Fibroblast of villous mesenchyme (primary cell): ENCODE measurements at regions not wholly inside any gene's neighbourhood (a gene's known extent, or its start where the extent isn't known, plus 50 kb on each side); places are given as distances from the start of the nearest gene placed in this dataset.

Experiments used
- DNase-seq: peaks from one replicate; pipeline ENCODE4 v3.0.0-alpha.2; 2010; ENCODE audit warnings: low read depth
- H3K4me3 ChIP-seq: 2 replicates; pipeline ENCODE4 v1.5.1; 2011; ENCODE audit warnings: low read depth, mild to moderate bottlenecking, low read length
- CTCF ChIP-seq: IDR thresholded peaks from 2 replicates; pipeline ENCODE4 v1.5.1; 2012; ENCODE audit warnings: low read depth, mild to moderate bottlenecking, low read length; ENCODE audit not compliant: insufficient read depth

DNA sequence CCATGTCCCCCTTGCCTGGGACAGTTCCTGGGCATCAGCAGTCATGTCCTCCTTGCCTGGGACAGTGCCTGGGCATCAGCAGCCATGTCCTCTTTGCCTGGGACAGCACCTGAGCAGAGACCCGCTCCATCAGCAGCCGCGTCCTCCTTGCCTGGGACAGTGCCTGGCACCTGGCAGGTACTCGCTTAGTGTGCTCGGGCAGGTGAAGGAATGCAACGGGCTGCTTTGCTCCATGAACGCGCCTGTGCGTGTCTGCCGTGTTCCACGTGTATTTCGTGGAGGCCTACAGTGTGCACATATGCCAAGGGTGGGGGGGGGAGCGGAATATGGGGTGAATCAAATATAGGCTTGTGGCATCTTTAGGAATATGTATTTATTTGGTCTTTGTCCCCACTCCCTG, 1490.7 kb downstream of the TBC1D22A start:
- no peak overlapping the region for H3K4me3 ChIP-seq
- no peak for DNase-seq
- TF ChIP-seq CTCF = no peak

GRCh38 chr22:48251629-48252028, 1489.2 kb downstream of the TBC1D22A start:
- no peak for TF ChIP-seq CTCF
- no peak for DNase-seq

DNA sequence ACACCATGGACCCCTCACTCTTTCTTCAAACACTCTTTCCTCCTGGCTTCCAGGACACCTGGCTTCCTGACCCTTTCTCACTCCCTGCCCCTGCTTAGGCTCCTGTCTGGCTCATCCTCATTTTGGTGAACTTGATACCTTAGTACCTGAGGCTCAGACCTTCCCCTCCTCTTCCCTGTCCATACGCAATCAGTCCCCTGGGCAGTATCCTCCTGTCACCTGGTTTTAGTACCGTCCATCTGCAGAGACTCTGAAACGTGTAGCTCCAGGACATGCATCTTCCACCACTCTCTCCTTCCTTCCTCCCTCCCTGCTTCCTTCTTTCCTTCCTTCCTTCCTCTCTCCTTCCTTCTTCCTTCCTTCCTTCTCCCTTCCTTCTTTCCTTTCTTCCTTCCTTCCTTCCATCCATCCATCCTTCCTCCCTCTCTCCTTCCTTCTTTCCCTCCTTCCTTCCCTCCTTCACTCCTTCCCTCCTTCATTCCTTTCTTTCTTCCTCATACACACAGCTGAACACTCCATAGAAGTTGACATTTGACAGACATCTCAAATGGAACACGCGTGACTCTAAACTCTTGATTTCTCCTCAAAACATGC, 1488.6 kb downstream of the TBC1D22A start:
- no peak for TF ChIP-seq CTCF
- no peak for DNase-seq

More at GRCh38 chr22:48251629-48252028, 1489.2 kb downstream of the TBC1D22A start:
- no peak overlapping the region for H3K4me3 ChIP-seq

GRCh38 chr22:48250286-48250895, 1487.9 kb downstream of the TBC1D22A start:
- TF ChIP-seq CTCF = no peak
- DNase-seq = no peak

More for the DNA sequence above, 1488.6 kb downstream of the TBC1D22A start:
- no peak overlapping the region for H3K4me3 ChIP-seq

DNA sequence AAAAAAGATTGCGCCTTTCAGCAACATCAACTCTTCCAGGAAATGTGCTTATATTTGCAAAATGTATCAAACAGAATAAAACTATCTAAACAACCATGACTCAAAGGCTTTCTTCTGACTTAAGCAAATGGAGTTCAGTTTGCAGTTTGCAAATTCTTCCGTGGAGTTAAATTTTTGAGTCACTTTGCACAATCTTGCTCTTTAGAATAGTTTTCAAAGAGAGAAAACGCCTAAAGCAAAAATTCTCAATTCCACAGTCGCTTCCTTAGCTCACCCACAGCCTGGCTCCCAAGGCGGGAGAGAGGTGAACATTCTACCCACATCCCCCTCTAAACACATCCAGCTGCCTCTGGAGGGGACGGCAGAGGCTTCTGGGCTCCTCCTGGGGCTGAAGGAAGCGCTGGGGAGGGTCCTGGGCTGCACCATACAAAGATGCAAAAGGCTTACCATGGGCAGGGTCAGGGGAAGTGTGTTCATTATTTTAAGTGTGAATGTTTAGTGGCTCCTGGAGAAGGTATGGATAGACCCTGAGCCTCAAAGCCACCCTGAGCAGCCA, 1487.3 kb downstream of the TBC1D22A start:
- no peak for TF ChIP-seq CTCF
- DNase-seq = no peak
- H3K4me3 ChIP-seq = no peak overlapping the region

More at GRCh38 chr22:48250286-48250895, 1487.9 kb downstream of the TBC1D22A start:
- H3K4me3 ChIP-seq = no peak overlapping the region

- H3K4me3 ChIP-seq = no peak overlapping the region
- no peak for TF ChIP-seq CTCF
- no peak for DNase-seq
These were observed 1486.5 kb downstream of the TBC1D22A start for GRCh38 chr22:48248901-48249455.

GRCh38 chr22:48247829-48248228, 1485.4 kb downstream of the TBC1D22A start:
- no peak for DNase-seq
- no peak overlapping the region for H3K4me3 ChIP-seq
- TF ChIP-seq CTCF = no peak
